GM18861 (cell line): ENCODE measurements at regions not wholly inside any gene's neighbourhood (a gene's known extent, or its start where the extent isn't known, plus 50 kb on each side); places are given as distances from the start of the nearest gene placed in this dataset.
"Not testable (repeated sequence)": the region's sequence is repeated elsewhere in the genome, so short reads cannot be mapped to it uniquely, and the experiment has no call there.

Experiments used
- ATAC-seq: cut with Tn5 transposase; IDR thresholded peaks from one replicate; pipeline ENCODE4 v1.9.1; 2021; ENCODE audit not compliant: unreplicated experiment

- ATAC-seq, result no peak
These were observed 63.8 kb upstream of the CHORDC1 start for GRCh38 chr11:90286640-90287039.

DNA sequence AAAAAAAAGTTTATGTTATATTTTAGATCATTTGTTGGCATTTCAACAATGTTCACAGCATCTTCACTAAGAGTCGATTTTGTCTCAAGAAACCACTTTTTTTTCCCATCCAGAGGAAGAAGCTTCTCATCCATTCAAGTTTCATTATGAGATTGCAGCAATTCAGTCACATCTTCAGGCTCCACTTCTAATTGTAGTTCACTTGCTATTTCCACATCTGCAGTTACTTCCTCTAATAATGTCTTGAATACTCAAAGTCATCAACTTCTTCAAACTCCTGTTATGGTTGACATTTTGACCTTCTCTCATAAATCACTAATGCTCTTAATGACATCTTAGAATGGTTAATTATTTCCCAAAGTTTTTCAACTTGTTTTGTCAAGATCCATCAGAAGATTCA is 61.3 kb upstream of the CHORDC1 start:
- no peak for ATAC-seq

DNA sequence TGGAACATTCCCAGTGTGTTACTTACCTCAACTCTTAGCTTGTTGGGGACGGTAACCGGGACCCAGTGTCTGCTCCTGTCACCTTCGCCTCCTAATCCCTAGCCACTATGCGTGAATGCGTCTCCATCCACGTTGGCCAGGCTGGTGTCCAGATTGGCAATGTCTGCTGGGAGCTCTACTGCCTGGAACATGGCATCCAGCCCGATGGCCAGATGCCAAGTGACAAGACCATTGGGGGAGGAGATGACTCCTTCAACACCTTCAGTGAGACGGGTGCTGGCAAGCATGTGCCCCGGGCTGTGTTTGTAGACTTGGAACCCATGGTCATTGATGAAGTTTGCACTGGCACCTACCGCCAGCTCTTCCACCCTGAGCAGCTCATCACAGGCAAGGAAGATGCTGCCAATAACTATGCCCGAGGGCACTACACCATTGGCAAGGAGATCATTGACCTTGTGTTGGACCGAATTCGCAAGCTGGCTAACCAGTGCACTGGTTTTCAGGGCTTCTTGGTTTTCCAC is 59.8 kb upstream of the CHORDC1 start:
- ATAC-seq, result not testable (repeated sequence)

GRCh38 chr11:90274362-90274761 is 51.5 kb upstream of the CHORDC1 start:
- no peak for ATAC-seq
